Stimulated activated CD8-positive, alpha-beta memory T cell treated with anti-CD3 and anti-CD28 coated beads, Interleukin-15, amount 100 ng/mL, for 1 hour (primary cell): ENCODE measurements at regions not wholly inside any gene's neighbourhood (a gene's known extent, or its start where the extent isn't known, plus 50 kb on each side); places are given as distances from the start of the nearest gene placed in this dataset.

Experiments used
- DNase-seq: peaks from one replicate; pipeline ENCODE4 v3.0.0-alpha.2; 2020; ENCODE audit warnings: low read depth

- no peak for DNase-seq
These were observed 646.6 kb upstream of the USP24 start for GRCh38 chr1:55861676-55862340.

- DNase-seq = no peak
These were observed 645.8 kb upstream of the USP24 start for GRCh38 chr1:55860798-55861519.

GRCh38 chr1:55860326-55860725, 645.2 kb upstream of the USP24 start:
- DNase-seq = no peak

GRCh38 chr1:55854911-55855310, 639.7 kb upstream of the USP24 start:
- DNase-seq = no peak

- DNase-seq = no peak
These were observed 633.7 kb upstream of the USP24 start for GRCh38 chr1:55848906-55849305.

GRCh38 chr1:55846051-55846450, 630.9 kb upstream of the USP24 start:
- DNase-seq = no peak

- DNase-seq = no peak
These were observed 629.2 kb upstream of the USP24 start for GRCh38 chr1:55844322-55844721.

GRCh38 chr1:55839626-55840025, 624.5 kb upstream of the USP24 start:
- DNase-seq = no peak

- DNase-seq = no peak
These were observed 624.1 kb upstream of the USP24 start for GRCh38 chr1:55839221-55839620.

- DNase-seq = no peak
These were observed 620.9 kb upstream of the USP24 start for GRCh38 chr1:55836086-55836485.

GRCh38 chr1:55833529-55834091, 618.4 kb upstream of the USP24 start:
- DNase-seq = no peak

- DNase-seq = no peak
These were observed 616.6 kb upstream of the USP24 start for GRCh38 chr1:55831759-55832158.

GRCh38 chr1:55828044-55828443, 612.9 kb upstream of the USP24 start:
- DNase-seq = no peak

- no peak for DNase-seq
These were observed 612.2 kb upstream of the USP24 start for GRCh38 chr1:55827350-55827749.

- no peak for DNase-seq
These were observed 611.4 kb upstream of the USP24 start for GRCh38 chr1:55826381-55827080.

GRCh38 chr1:55825461-55825860, 610.3 kb upstream of the USP24 start:
- no peak for DNase-seq

GRCh38 chr1:55824251-55824640, 609.1 kb upstream of the USP24 start:
- no peak for DNase-seq

GRCh38 chr1:55823541-55824250, 608.5 kb upstream of the USP24 start:
- no peak for DNase-seq

GRCh38 chr1:55822891-55823290, 607.7 kb upstream of the USP24 start:
- DNase-seq = no peak

- DNase-seq = no peak
These were observed 606.1 kb upstream of the USP24 start for GRCh38 chr1:55821234-55821633.

GRCh38 chr1:55820501-55820900, 605.3 kb upstream of the USP24 start:
- no peak for DNase-seq

- DNase-seq = no peak
These were observed 603.8 kb upstream of the USP24 start for GRCh38 chr1:55819011-55819410.
